ENCODE measurements at regions not wholly inside any gene's neighbourhood (a gene's known extent, or its start where the extent isn't known, plus 50 kb on each side); places are given as distances from the start of the nearest gene placed in this dataset.

- Histone ChIP-seq H3K9ac (ENCODE audit: low read length) (no peak overlapping the region), H2AFZ (ENCODE audit: low read depth, low read length, poor library complexity, severe bottlenecking) (no peak overlapping the region), H3K27me3 (ENCODE audit: insufficient read depth, low read length) (no peaks in the 10 kb centered on the region), H3K36me3 (ENCODE audit: control insufficient read depth in 1 of 2, insufficient read depth in 2 of 2, low read length in 2 of 2) (no peaks in the 10 kb centered on the region), H4K20me1 (ENCODE audit: insufficient read depth) (no peaks in the 10 kb centered on the region), H3K4me1 (ENCODE audit: control insufficient read depth in 1 of 2, insufficient read depth in 2 of 2, low read length in 2 of 2) (no peaks in the 10 kb centered on the region), H3K27ac (ENCODE audit: low read depth, low read length) (no peak overlapping the region), H3K4me2 (ENCODE audit: low read length) (no peak overlapping the region), H3K9me3 (ENCODE audit: control insufficient read depth in 1 of 2, insufficient read depth in 1 of 2, low read depth in 1 of 2, low read length in 2 of 2) (no peaks in the 10 kb centered on the region), H3K79me2 (ENCODE audit: insufficient read depth, low read length) (no peaks in the 10 kb centered on the region), H3K4me3 (replicated peaks in 1 of 2; ENCODE audit: low read depth in 1 of 2, low read length in 2 of 2) (no peak overlapping the region), H3K9me2 (ENCODE audit: insufficient read depth) (no peaks in the 10 kb centered on the region)
- ATAC-seq (no peak), DNase-seq (ENCODE audit: low read depth, low spot score) (no peak)
- intact Hi-C loops (cut with micrococcal nuclease), result no loop called here
- no TSS peak for BruUV-seq (replicated peaks)
- ChIA-PET POLR2A (no interaction called here), CTCF (no interaction called here), RAD21 (ENCODE audit: low non-redundant PET in 1 of 2, low total read pairs in 2 of 2, uncharacterized antibody in 2 of 2, unreplicated experiment in 2 of 2) (no interaction called here)
- TF ChIP-seq ZNF274 (IDR thresholded peaks at IDR 0.05; ENCODE audit: low read depth, low read length) (no peak), ZBTB33 (IDR thresholded peaks at IDR 0.05; ENCODE audit: extremely low read depth, insufficient replicate concordance, low read length) (no peak), EGR1 (IDR thresholded peaks at IDR 0.05; ENCODE audit: low read depth) (no peak), TCF7L2 (IDR thresholded peaks at IDR 0.05; ENCODE audit: borderline replicate concordance, extremely low read depth, insufficient read depth, insufficient read length) (no peak), ZFX (IDR thresholded peaks at IDR 0.05) (no peak), EZH2phosphoT487 (IDR thresholded peaks at IDR 0.05; ENCODE audit: borderline replicate concordance) (no peak), RAD21 (IDR thresholded peaks at IDR 0.05; ENCODE audit: low read depth) (no peak), POLR2A (IDR thresholded peaks at IDR 0.05; ENCODE audit: borderline replicate concordance, extremely low read depth, insufficient read depth, insufficient read length) (no peak), ATF3 (IDR thresholded peaks at IDR 0.05) (no peak)
Measured at GRCh38 chr2:147492471-147492870, 352.4 kb upstream of the ACVR2A start.

- ChIA-PET POLR2A (no interaction called here), CTCF (no interaction called here), RAD21 (ENCODE audit: low non-redundant PET in 1 of 2, low total read pairs in 2 of 2, uncharacterized antibody in 2 of 2, unreplicated experiment in 2 of 2) (no interaction called here)
- H3K27me3 ChIP-seq (ENCODE audit: insufficient read depth, low read length), result no peaks in the 10 kb centered on the region
- intact Hi-C loops (cut with micrococcal nuclease), result no loop called here
- no peak overlapping the region for H2AFZ ChIP-seq (ENCODE audit: low read depth, low read length, poor library complexity, severe bottlenecking)
- no peaks in the 10 kb centered on the region for H3K4me1 ChIP-seq (ENCODE audit: control insufficient read depth in 1 of 2, insufficient read depth in 2 of 2, low read length in 2 of 2)
- H3K79me2 ChIP-seq (ENCODE audit: insufficient read depth, low read length), result no peaks in the 10 kb centered on the region
- no peak overlapping the region for H3K9ac ChIP-seq (ENCODE audit: low read length)
- ATAC-seq (no peak), DNase-seq (ENCODE audit: low read depth, low spot score) (no peak)
- no peaks in the 10 kb centered on the region for H3K9me2 ChIP-seq (ENCODE audit: insufficient read depth)
- H3K27ac ChIP-seq (ENCODE audit: low read depth, low read length), result no peak overlapping the region
- no peak overlapping the region for H3K4me2 ChIP-seq (ENCODE audit: low read length)
- H3K4me3 ChIP-seq (replicated peaks in 1 of 2; ENCODE audit: low read depth in 1 of 2, low read length in 2 of 2), result no peak overlapping the region
- no TSS peak for BruUV-seq (replicated peaks)
- H3K36me3 ChIP-seq (ENCODE audit: control insufficient read depth in 1 of 2, insufficient read depth in 2 of 2, low read length in 2 of 2), result no peaks in the 10 kb centered on the region
- no peaks in the 10 kb centered on the region for H4K20me1 ChIP-seq (ENCODE audit: insufficient read depth)
- H3K9me3 ChIP-seq (ENCODE audit: control insufficient read depth in 1 of 2, insufficient read depth in 1 of 2, low read depth in 1 of 2, low read length in 2 of 2), result no peaks in the 10 kb centered on the region
- TF ChIP-seq CTCF (IDR thresholded peaks at IDR 0.05 in 2 of 3, conservative IDR thresholded peaks at IDR 0.05 in 1 of 3; ENCODE audit: borderline replicate concordance in 1 of 3, insufficient read depth in 1 of 3, low read depth in 2 of 3, low read length in 2 of 3), result no peak
- TF ChIP-seq YY1 (IDR thresholded peaks at IDR 0.05; ENCODE audit: extremely low read depth, insufficient replicate concordance, low read depth, low read length), result no peak
- TF ChIP-seq EZH2phosphoT487 (IDR thresholded peaks at IDR 0.05; ENCODE audit: borderline replicate concordance), result no peak
- TF ChIP-seq REST (IDR thresholded peaks at IDR 0.05; ENCODE audit: low read depth), result no peak
- TF ChIP-seq SIN3A (IDR thresholded peaks at IDR 0.05; ENCODE audit: low read depth), result no peak
- no peak for TF ChIP-seq CEBPB (IDR thresholded peaks at IDR 0.05; ENCODE audit: low read depth)
Measured at GRCh38 chr2:147491506-147491905, 353.3 kb upstream of the ACVR2A start.
